Activated CD4-positive, CD25-positive, alpha-beta regulatory T cell (primary cell): ENCODE measurements at regions not wholly inside any gene's neighbourhood (a gene's known extent, or its start where the extent isn't known, plus 50 kb on each side); places are given as distances from the start of the nearest gene placed in this dataset.
"Not testable (repeated sequence)": the region's sequence is repeated elsewhere in the genome, so short reads cannot be mapped to it uniquely, and the experiment has no call there.

ENCODE experiments used
- DNase-seq, 4 experiments: peaks; one replicate each; lab custom pipeline; 2025; lab: John Stamatoyannopoulos, UW

DNA sequence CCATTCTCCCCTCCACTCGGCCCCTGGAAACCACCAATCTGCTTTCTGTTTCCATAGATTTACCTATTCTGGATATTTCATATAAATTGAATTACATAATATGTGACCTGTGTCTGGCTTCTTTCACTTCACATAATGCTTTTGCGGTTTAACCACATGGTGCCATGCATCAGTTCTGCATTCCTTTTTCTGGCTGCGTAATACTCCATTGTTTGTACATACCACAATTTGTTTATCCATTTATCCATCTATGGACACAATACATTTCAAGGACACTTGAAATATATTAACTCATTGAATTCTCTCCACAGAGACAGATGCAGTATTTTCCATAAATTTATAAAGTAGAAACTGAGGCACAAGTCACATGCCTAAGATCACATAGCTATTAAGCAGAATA is 110.3 kb upstream of the ETV6 start:
- DNase-seq: no peak

DNA sequence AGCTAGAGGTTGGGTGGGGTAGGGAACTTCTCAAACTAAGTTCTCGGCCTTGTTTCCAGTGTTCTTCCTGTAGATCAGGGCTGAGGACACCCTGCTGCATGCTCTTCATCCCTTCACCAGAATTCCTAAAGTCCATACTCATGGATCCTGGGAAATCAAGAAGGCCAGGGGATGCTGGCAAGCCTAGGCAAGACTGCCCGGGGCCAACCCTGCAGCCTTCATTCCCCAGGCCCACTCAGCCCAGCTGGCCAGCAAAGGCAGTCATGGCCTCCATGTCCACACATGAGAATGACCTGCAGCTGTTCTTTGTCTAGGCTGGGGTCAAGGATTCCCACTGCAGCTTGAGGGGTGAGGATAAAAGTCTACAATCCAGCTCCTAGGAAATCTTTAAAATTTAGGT is 109.3 kb upstream of the ETV6 start:
- DNase-seq: no peak

DNA sequence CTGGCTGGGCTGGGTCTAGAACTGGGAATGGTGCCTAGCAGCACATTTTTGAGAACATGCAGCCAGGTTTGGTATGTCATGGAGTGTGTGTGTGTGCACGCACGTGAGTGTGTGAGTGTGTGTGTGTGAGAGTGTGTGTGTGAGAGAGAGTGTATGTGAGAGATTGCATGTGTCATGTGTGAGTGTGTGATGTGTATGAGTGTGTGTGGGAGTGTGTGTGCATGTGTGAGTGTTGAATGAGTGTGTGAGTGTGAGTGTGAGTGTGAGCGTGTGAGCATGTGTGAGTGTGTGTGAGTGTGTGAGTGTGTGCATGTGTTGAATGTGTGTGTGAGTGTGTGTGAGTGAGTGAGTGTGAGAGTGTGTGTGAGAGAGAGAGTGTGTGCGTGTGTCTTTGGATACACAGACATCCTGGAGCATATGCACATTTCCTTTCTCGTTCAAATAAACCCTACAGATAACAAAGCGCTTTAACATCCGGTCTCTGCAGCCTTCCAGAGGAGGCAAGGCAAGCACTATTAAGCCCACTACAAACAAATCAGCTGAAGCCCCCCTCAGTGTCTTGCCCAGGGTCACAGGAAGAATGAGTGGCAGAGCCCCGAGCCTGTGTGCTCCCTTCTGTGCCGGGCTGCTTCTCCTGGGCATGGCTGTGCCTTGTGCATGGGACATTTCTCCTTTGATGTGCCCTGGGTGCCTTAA is 108.7 kb upstream of the ETV6 start:
- DNase-seq: no peak

DNA sequence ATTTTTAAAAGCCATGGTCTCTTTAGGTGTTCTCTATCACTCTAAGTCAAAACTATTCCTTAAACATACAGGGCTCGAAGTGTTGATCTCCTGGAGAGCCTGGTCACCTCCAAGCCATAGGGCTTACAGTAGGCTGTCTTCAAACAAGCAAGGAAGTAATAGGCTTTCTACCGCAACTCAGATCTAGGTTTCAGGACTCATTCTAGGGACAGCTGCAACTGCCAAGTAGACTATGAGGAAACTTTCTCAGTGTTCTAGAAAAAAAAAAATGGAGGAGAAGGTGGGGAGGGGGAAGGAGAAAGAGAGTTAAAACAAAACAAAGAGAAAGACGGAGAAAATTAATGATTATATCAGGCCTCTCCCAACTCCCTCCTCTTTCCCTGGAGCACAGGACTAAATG is 106.9 kb upstream of the ETV6 start:
- no peak for DNase-seq

DNA sequence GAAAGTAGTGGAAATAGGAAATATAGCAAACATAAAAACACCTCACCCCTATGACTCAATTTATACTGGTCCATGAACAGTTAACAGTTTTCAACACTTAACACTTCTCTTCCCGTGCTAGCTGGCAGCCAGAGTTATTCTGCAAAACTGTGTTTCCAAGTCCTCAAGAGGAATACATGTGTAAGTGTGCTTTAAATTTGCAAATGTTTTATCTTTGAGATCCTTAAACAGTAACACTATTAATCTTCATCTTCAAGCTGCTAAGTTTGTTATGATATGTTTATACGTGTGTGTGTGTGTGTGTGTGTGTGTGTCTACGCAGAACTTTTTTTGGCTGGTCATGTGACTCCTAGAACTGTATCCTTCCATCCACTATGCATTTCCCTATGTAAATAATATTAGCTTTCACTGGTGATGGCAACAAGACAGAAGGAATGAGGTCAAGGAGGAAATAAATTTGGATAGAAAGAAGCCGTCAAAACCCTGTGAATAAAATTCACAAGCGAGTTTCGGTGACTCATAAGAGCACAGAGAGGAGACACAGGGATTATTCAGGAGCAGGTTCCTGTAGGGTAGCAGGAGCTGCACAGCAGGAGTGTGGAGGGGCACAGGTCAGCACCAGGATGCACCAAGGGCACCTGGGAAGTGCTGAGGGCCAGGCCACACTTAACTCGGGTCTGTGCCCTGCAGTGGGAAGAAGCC is 105.9 kb upstream of the ETV6 start:
- DNase-seq: no peak

DNA sequence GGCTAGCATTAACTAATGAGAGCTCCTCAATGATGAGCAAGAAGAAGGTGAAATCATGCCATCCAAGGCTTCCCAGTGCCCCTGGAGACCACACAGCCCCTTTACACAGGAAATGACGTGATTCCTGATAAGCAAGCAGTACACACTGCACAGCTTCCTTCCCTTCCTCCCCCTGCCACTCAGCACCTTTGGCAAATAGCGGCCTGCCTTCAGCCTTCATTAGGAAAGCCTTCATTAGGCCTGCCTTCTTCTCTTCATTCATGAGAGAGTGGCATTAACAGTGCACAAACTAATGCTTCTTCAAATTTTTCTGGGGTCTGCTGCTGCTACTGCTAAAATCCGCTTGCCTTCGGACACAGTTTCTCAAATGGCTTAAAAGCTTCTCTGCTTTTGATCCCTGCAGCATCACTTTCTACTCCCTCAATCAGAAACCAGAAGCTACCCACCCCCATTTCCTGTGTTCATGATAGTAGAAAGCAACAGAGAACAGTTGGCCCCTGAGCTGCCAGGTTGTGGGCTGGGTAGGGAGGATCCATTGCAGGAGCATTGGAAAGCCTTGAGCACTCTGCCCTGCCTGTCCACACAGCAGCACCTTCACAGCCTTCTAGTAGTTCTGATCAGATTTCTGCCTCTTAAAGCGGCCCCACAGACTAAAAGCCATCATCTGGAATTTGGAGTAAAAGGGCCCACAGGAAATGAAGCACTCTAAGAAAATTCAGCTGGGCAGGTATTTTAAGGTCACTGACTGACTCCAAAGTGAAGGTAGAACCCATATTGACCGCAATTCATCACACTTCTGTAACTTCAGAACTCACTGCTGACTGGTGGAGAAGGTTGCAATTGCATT is 103.8 kb upstream of the ETV6 start:
- no peak for DNase-seq

DNA sequence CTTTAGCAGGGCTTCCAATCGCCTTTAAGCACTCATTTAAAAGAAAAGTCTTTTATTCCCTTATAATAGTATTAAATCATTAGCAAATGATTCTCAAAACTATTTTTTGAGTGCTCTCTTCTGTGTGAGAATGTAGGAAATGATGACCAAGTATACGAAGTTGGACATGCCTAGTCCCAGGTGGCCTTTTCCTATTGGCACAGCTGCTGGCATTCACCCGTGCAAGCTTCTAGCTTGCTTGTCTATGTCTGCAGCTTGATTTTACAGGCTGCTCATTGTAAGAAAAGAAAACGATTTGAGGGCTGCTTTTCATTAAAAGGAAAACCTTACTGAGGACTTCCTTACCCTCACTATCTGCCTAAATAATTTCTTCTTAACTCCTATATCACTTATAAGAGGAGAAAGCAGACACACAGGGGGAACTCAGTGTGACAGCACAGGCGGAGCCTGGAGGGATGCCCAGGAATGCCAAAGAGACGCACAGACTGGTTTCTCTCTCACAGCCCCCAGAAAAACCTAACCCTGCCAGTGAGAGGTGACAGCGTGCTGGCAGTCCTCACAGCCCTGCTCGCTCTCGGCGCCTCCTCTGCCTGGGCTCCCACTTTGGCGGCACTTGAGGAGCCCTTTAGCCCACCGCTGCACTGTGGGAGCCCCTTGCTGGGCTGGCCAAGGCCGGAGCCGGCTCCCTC is 102.7 kb upstream of the ETV6 start:
- not testable (repeated sequence) for DNase-seq

DNA sequence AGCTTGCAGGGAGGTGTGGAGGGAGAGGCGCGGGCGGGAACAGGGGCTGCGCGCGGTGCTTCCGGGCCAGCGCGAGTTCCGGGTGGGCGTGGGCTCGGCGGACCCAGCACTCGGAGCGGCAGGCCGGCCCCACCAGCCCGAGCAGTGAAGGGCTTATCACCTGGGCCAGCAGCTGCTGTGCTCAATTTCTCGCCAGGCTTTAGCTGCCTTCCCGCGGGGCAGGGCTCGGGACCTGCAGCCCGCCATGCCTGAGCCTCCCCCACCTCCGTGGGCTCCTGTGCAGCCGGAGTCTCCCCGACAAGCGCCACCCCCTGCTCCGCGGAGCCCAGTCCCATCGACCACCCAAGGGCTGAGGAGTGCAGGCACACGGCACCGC is 102.2 kb upstream of the ETV6 start:
- DNase-seq: not testable (repeated sequence)

DNA sequence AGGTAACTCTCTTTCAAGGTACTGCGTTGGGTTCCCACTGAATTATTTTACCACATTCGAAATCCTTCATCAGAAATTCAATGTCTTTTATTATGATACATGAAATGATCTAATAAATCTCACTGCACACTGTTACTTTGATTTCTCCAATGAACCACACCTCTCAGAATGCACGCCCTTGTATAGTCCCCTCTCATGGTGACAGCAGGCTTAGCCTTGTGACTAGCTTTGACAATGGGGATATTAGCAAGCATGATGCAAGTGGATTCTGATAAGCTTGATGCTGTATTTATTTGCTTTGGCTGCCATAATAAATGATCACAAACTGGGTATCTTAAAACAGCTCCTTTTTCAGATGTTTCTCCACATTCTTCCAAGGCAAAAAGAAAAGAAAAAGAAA is 100.4 kb upstream of the ETV6 start:
- no peak for DNase-seq

DNA sequence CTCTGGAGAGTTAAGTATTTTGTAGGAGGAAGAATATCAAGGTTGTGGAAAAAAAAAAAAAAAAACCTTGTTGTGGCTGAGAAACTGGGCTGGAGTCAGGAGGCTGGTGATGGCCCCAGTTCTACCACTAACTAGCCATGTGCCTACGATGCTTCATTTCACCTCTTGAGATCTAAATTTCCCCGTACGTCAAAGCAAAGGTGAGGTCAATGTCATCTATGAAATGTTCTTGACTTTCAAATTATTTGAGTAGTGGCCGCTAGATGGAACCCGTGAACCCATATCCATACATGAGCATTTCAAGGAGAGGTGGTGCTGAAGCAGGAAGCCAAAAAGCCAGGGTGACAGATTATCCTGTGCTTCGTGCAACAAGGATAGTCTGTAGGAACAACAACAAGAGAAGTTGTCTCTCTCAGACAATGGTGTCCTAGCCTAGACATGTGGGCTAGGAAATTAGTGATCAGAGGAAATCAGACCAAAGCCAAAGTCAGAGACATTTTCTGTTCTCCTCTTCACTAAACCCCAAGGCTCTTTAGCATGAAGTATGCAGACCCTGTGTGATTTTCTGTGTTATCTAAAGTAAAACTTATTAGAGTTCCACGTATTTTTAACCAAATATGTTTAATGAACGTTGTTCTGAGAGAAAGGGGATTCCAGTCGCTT is 95.5 kb upstream of the ETV6 start:
- DNase-seq: no peak

DNA sequence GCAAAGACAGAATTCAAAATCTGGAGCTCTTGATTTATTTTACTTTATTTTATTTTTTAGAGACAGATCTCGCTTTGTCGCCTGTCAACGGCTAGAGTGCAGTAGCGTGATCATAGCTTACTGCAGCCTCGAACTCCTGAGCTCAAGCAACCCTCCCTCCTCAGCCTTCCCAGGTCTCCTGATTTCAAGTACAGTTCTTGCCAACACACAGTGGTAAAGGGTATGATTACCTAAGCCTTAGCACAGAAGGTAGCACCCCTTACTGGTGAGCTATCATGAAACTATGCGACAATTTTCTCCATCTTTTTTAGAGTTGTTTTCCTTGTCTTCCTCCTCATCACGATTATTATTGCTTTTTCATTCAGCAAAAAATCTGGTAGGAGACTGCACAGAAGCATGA is 94.3 kb upstream of the ETV6 start:
- DNase-seq: no peak

DNA sequence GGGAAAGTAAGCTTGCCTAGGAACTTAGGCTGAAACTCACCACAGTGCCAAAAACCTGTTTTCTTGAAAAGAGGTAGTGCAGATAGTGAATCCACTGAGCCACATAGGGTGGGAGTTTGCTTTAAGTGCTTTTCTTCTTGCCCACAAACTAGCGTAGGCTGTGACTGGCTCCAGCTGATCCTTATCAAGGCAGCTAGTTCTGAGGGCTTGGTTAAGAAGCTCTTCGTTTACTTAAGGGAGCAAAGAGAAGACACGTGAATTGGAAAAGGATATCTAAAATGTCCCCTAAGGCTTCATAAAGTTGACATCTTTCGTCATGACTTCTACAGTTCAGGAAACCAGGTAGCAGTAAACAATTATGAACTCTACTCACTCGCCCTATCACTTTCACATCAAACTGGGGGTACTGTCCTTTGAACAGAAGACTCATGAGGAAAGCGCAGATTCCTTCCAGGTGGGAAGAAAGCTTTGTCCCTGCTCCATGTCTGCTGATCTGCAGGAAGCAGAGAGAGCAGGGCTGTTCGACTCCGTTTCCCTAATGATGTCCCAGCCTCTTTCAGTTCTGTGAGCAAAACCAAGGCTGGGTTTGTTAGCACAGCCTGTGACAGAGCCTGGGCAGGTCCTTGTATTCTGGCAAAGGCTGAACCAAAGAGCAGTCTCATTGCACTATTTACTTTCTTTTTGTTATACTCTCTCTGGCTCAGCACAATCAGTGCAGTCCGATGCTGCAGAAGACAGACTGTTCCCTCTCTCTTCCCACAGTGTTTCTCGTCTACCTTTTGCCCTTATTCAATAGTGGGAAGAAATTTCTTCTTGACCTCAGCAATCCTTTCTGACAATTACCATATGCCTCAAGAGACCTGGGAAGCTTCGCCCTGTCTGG is 93.5 kb upstream of the ETV6 start:
- DNase-seq: no peak

DNA sequence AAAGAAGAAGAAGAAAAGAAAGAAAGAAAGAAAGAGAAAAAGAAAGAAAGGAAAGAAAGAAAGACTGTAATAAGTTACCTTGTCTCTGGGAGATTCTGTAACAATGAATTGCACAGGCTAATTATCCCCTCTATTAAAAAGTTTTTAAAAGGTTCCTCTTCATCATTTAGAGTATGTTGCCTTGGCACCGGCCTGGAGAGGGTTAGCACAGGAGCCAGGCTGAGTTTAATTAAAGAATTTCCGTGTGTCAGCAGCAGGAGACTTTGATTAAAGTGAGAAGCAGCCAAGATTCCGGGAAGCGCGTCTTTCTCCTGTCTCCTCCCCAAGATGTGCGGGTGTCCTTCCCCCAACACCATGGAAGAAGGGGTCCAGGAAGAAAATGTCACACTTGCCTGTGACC is 92.8 kb upstream of the ETV6 start:
- no peak for DNase-seq

DNA sequence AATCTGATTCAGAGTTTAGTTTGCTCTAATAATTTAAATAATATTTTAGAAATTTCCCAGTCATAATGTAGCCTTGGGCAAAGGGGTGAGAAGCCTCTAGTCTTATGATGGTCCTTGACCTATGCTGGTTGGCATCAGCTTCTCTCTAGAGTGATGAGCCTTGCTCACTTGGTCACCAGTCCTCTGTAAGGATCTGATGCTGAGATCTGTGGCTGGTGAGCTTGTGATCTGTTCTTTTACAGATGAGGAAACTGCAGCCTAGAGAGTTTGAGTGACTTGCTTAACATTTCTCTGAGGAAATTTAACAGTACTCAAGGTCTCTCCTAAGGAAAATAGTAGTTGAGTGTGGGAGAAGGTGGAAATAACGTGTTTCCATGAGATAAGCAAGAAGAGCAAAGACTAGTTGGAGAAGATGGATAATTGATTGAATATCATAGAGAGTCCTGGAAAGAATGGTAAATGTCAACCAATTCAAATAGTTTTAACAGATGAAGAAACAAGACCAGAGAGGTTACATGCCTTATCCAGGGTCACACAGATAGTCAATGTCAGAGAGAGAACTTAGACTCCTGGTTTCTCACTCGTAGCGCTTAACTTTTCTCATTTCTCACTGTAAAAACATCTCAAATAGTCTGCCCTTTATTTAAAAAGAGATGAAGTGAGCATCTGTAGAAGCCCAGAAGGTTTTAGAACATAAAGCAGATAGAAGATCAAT is 89.7 kb upstream of the ETV6 start:
- DNase-seq: no peak

DNA sequence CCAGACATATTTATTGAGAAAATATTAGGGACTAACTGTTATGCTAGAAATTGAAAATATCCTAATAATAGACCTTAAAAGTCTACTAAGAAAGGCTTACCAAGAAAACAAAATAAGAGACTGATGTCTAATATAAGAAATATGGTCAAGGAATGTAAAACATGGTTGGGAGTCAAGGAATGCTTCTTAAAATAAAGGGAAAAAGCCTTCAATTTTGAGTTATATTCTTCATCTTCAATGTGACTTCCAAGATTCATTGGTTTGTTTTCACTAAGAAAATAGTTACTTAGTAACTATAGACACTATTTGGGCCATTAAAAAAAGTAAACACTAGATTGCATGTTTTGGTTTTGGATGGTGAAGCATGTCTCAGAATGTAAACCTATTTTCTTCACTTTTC is 88.1 kb upstream of the ETV6 start:
- no peak for DNase-seq

DNA sequence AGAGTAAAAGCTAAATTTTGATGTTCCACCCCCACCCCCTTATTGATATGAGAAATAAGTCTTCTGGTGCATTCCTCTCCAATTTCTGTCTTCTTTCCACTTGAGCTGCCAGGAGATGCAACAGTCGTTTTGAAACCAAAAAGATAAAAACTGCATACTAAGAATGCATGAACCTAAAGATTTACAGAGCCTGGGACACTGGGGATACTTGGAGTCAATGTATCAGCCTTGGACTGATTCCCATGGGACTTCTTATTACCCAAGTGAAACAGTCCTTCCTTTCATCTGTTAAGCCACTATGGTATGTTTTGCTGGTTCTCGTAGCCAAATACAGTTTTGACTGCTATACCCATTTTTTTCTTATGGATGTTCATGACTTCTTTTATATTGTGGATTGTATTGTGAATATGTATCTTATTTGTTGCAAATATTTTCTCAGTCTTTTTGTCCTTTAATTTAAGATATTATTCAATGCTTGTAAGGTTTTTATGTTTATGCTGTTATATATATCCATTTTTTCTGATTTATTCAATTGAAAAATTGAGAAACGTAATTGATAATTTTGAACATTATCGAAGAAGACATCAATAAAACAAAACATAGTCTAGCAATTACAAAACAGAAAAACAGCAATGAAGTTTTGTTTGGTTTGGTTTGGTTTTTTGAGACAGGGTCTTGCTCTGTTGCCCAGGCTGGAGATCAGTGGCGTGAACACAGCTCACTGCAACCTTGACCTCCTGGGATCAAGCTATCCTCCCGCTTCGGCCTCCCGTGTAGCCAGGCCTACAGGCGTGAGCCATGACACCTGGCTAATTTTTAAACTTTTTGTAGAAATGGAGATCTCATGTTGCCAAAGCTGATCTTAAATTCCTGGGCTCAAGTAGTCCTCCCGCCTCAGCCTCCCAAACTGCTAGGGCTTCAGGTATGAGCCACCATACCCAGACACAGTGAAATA is 85.4 kb upstream of the ETV6 start:
- DNase-seq: no peak

DNA sequence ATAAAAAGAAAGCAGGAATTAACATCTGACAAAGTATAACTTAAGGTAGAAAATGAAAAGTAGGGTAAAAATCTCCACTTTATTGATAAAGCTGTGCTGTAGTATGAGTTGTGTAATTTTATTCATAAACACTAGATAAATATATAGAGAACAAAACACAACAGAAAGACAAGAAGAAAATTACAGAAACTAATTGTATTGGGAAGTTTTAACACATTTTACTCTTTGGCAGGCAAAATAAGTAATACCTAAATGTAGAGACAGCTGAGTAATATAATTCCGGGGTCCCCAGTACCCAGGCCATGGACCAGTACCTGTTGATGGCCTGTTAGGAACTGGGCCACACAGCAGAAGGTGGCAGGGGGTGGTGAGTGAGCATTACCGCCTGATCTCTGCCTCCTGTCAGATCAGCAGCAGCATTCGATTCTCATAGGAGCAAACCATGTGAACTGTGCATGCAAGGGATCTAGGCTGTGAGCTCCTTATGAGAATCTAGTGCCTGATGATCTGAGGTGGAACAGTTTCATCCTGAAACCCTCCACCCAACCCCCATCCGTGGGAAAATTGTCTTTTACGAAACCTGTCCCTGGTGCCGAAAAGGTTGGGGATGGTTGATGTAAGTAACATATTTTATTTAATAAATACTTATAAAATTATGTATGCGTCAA is 84.4 kb upstream of the ETV6 start:
- DNase-seq: no peak

DNA sequence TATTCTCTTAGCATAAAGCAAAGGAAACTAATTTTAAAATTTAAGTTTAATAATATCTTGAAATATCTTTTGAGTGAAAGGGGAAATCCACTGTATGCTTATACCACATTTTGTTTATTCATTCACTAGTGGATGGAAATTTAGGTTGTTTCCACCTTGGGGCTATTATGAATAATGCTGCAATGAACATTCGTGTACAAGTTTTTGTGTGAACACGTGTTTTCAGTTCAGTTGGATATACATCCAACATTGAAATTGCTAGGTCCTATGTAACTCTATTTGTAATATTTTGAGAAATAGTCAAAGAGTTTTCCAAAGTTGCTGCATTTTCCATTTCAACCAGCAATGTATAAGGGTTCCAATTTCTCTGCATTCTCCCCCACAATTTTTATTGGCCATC is 83.7 kb upstream of the ETV6 start:
- DNase-seq: no peak
